WERI-Rb-1 (cell line): ENCODE measurements at regions not wholly inside any gene's neighbourhood (a gene's known extent, or its start where the extent isn't known, plus 50 kb on each side); places are given as distances from the start of the nearest gene placed in this dataset.

Source experiments
- DNase-seq: peaks from one replicate; pipeline ENCODE4 v3.0.0-alpha.2; 2020
- H3K27ac ChIP-seq: fragments of 250-450 bp; sonication (Bioruptor Pico); 2 replicates; pipeline ENCODE4 v1.5.1; 2020; ENCODE audit warnings: mild to moderate bottlenecking, moderate library complexity
- H3K27me3 ChIP-seq: fragments of 250-450 bp; sonication (Bioruptor Pico); 2 replicates; pipeline ENCODE4 v1.5.1; 2021; ENCODE audit warnings: mild to moderate bottlenecking, low read depth, moderate library complexity; ENCODE audit not compliant: insufficient read depth, severe bottlenecking
- H3K36me3 ChIP-seq: fragments of 250-450 bp; sonication (Bioruptor Pico); 2 replicates; pipeline ENCODE4 v1.5.1; 2020; ENCODE audit warnings: mild to moderate bottlenecking, moderate library complexity
- H3K4me3 ChIP-seq: 2 replicates; pipeline ENCODE4 v1.5.1; 2011; ENCODE audit warnings: low read depth, mild to moderate bottlenecking, control low read depth, low read length
- H3K9me3 ChIP-seq: fragments of 250-450 bp; sonication (Bioruptor Pico); 2 replicates; pipeline ENCODE4 v1.5.1; 2021; ENCODE audit warnings: mild to moderate bottlenecking, moderate library complexity; ENCODE audit not compliant: severe bottlenecking
- CTCF ChIP-seq: IDR thresholded peaks from 2 replicates; pipeline ENCODE4 v1.5.1; 2011; ENCODE audit warnings: low read depth, mild to moderate bottlenecking, control low read depth, inconsistent platforms, low read length

GRCh38 chr3:23659840-23660430 lies 145.8 kb upstream of the UBE2E1 start:
- no peak overlapping the region for H3K27ac ChIP-seq
- no peaks in the 10 kb centered on the region for H3K27me3 ChIP-seq
- H3K9me3 ChIP-seq, result no peaks in the 10 kb centered on the region
- no peak overlapping the region for H3K4me3 ChIP-seq
- no peak for DNase-seq
- TF ChIP-seq CTCF, result no peak
- no peaks in the 10 kb centered on the region for H3K36me3 ChIP-seq

GRCh38 chr3:23662079-23662617 lies 143.6 kb upstream of the UBE2E1 start:
- Histone ChIP-seq H3K4me3 (no peak overlapping the region), H3K36me3 (no peaks in the 10 kb centered on the region), H3K27me3 (no peaks in the 10 kb centered on the region), H3K9me3 (no peaks in the 10 kb centered on the region), H3K27ac (no peak overlapping the region)
- no peak for DNase-seq
- no peak for TF ChIP-seq CTCF

- TF ChIP-seq CTCF, result no peak
- Histone ChIP-seq H3K27me3 (no peaks in the 10 kb centered on the region), H3K27ac (no peak overlapping the region), H3K36me3 (no peaks in the 10 kb centered on the region), H3K4me3 (no peak overlapping the region), H3K9me3 (no peaks in the 10 kb centered on the region)
- no peak for DNase-seq
Observed at GRCh38 chr3:23663246-23663645, 142.5 kb upstream of the UBE2E1 start.

- Histone ChIP-seq H3K27me3 (no peaks in the 10 kb centered on the region), H3K9me3 (no peaks in the 10 kb centered on the region), H3K27ac (no peak overlapping the region), H3K36me3 (no peaks in the 10 kb centered on the region), H3K4me3 (no peak overlapping the region)
- no peak for DNase-seq
- TF ChIP-seq CTCF, result no peak
Observed at GRCh38 chr3:23663661-23664186, 142.0 kb upstream of the UBE2E1 start.

GRCh38 chr3:23664459-23664858 lies 141.3 kb upstream of the UBE2E1 start:
- Histone ChIP-seq H3K36me3 (no peaks in the 10 kb centered on the region), H3K27ac (no peak overlapping the region), H3K9me3 (no peaks in the 10 kb centered on the region), H3K4me3 (no peak overlapping the region), H3K27me3 (no peaks in the 10 kb centered on the region)
- no peak for TF ChIP-seq CTCF
- no peak for DNase-seq

GRCh38 chr3:23665741-23666140 lies 140.0 kb upstream of the UBE2E1 start:
- no peaks in the 10 kb centered on the region for H3K9me3 ChIP-seq
- DNase-seq, result no peak

More at GRCh38 chr3:23665741-23666140, 140.0 kb upstream of the UBE2E1 start:
- no peak for TF ChIP-seq CTCF
- Histone ChIP-seq H3K27me3 (no peaks in the 10 kb centered on the region), H3K4me3 (no peak overlapping the region), H3K36me3 (no peaks in the 10 kb centered on the region), H3K27ac (no peak overlapping the region)
